HEK293T (cell line): ENCODE measurements at regions not wholly inside any gene's neighbourhood (a gene's known extent, or its start where the extent isn't known, plus 50 kb on each side); places are given as distances from the start of the nearest gene placed in this dataset.

Experiments used
- ARNT ChIP-seq: fragments of 450-650 bp; IDR thresholded peaks from 2 replicates; pipeline ENCODE4 v1.6.1; 2017; ENCODE audit warnings: mild to moderate bottlenecking
- FOXA1 ChIP-seq: fragments of 450-650 bp; IDR thresholded peaks from 2 replicates; pipeline ENCODE4 v1.6.1; 2016; ENCODE audit warnings: mild to moderate bottlenecking
- FOXK2 ChIP-seq: fragments of 450-650 bp; IDR thresholded peaks from 2 replicates; pipeline ENCODE4 v1.6.1; 2016; ENCODE audit warnings: mild to moderate bottlenecking
- FOXM1 ChIP-seq: fragments of 450-650 bp; IDR thresholded peaks from 2 replicates; pipeline ENCODE4 v1.6.1; 2017; ENCODE audit warnings: mild to moderate bottlenecking, borderline replicate concordance
- LEF1 ChIP-seq: fragments of 450-650 bp; IDR thresholded peaks from 2 replicates; pipeline ENCODE4 v1.6.1; 2017; ENCODE audit warnings: mild to moderate bottlenecking, borderline replicate concordance
- SUZ12 ChIP-seq: fragments of 450-650 bp; IDR thresholded peaks from 2 replicates; pipeline ENCODE4 v1.6.1; 2016; ENCODE audit warnings: mild to moderate bottlenecking
- ZNF384 ChIP-seq: fragments of 450-650 bp; IDR thresholded peaks from 2 replicates; pipeline ENCODE4 v1.6.1; 2016

- no peak for TF ChIP-seq LEF1
- no peak for TF ChIP-seq FOXK2
- no peak for TF ChIP-seq FOXA1
- no peak for TF ChIP-seq ZNF384
- no peak for TF ChIP-seq SUZ12
- TF ChIP-seq FOXM1, result no peak
- TF ChIP-seq ARNT, result no peak
Observed at GRCh38 chr7:32167815-32168214, 97.6 kb upstream of the PDE1C start.
